GM21390 (cell line): ENCODE measurements at regions not wholly inside any gene's neighbourhood (a gene's known extent, or its start where the extent isn't known, plus 50 kb on each side); places are given as distances from the start of the nearest gene placed in this dataset.
"Not testable (repeated sequence)": the region's sequence is repeated elsewhere in the genome, so short reads cannot be mapped to it uniquely, and the experiment has no call there.

Experiments used
- ATAC-seq: cut with Tn5 transposase; IDR thresholded peaks from one replicate; pipeline ENCODE4 v1.9.1; 2021; ENCODE audit not compliant: unreplicated experiment

- not testable (repeated sequence) for ATAC-seq
These were observed 53.4 kb upstream of the PSMA1 start for GRCh38 chr11:14573539-14574057.

GRCh38 chr11:14577292-14577691, 57.1 kb upstream of the PSMA1 start:
- ATAC-seq = no peak

- ATAC-seq = peak; percentile 11
These were observed 57.8 kb upstream of the PSMA1 start for GRCh38 chr11:14577835-14578529.

- ATAC-seq = peak; percentile 100
These were observed 58.4 kb upstream of the PSMA1 start for GRCh38 chr11:14578541-14578956.

GRCh38 chr11:14579646-14580045, 59.5 kb upstream of the PSMA1 start:
- ATAC-seq = no peak

- no peak for ATAC-seq
These were observed 60.8 kb upstream of the PDE3B start for GRCh38 chr11:14582793-14583192.

- no peak for ATAC-seq
These were observed 60.2 kb upstream of the PDE3B start for GRCh38 chr11:14583252-14584034.

GRCh38 chr11:14584035-14584363, 59.6 kb upstream of the PDE3B start:
- no peak for ATAC-seq

GRCh38 chr11:14584595-14584994, 59.0 kb upstream of the PDE3B start:
- no peak for ATAC-seq

GRCh38 chr11:14585438-14585837, 58.2 kb upstream of the PDE3B start:
- no peak for ATAC-seq

- no peak for ATAC-seq
These were observed 56.3 kb upstream of the PDE3B start for GRCh38 chr11:14587258-14587657.

- no peak for ATAC-seq
These were observed 54.9 kb upstream of the PDE3B start for GRCh38 chr11:14588681-14589080.

- ATAC-seq = no peak
These were observed 54.2 kb upstream of the PDE3B start for GRCh38 chr11:14589421-14589820.

- ATAC-seq = not testable (repeated sequence)
These were observed 52.6 kb upstream of the PDE3B start for GRCh38 chr11:14591046-14591445.

GRCh38 chr11:14593671-14594070, 49.9 kb upstream of the PDE3B start:
- ATAC-seq = no peak
